ENCODE measurements at regions not wholly inside any gene's neighbourhood (a gene's known extent, or its start where the extent isn't known, plus 50 kb on each side); places are given as distances from the start of the nearest gene placed in this dataset.

DNA sequence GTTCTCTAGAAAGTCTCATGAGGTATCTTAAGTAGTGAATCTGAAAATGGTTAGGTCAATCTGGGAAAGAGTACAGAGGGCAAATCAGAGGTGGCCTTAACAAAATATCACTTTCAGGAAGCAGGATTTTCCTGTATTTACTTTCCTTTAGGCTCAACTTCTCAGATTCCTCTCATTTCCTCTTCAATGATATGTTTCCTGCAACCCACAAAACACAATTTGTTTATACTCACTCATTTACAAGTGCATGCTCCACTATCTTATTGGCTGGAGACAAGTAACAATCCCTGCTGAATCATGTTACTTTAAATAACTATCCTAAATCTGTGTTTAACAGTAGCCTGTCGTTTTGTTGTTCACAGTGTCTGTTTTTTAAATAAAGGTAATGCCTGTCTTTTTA is 228.1 kb downstream of the DSC3 start:
- TF ChIP-seq, protein P1, sequence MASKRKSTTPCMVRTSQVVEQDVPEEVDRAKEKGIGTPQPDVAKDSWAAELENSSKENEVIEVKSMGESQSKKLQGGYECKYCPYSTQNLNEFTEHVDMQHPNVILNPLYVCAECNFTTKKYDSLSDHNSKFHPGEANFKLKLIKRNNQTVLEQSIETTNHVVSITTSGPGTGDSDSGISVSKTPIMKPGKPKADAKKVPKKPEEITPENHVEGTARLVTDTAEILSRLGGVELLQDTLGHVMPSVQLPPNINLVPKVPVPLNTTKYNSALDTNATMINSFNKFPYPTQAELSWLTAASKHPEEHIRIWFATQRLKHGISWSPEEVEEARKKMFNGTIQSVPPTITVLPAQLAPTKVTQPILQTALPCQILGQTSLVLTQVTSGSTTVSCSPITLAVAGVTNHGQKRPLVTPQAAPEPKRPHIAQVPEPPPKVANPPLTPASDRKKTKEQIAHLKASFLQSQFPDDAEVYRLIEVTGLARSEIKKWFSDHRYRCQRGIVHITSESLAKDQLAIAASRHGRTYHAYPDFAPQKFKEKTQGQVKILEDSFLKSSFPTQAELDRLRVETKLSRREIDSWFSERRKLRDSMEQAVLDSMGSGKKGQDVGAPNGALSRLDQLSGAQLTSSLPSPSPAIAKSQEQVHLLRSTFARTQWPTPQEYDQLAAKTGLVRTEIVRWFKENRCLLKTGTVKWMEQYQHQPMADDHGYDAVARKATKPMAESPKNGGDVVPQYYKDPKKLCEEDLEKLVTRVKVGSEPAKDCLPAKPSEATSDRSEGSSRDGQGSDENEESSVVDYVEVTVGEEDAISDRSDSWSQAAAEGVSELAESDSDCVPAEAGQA (IDR thresholded peaks at IDR 0.05; ENCODE audit: low read depth): no peak
- TF ChIP-seq, protein P1 (CRISPR knock-in tag; IDR thresholded peaks at IDR 0.05; ENCODE audit: borderline replicate concordance): no peak
- TF ChIP-seq LCORL (IDR thresholded peaks at IDR 0.05) (no peak), LCORL (CRISPR knock-in tag; IDR thresholded peaks at IDR 0.05) (no peak), SETDB1 (CRISPR knock-in tag; IDR thresholded peaks at IDR 0.05; ENCODE audit: borderline replicate concordance) (no peak), NCOA2 (CRISPR knock-in tag; IDR thresholded peaks at IDR 0.05) (no peak), FOSL2 (CRISPR knock-in tag; IDR thresholded peaks at IDR 0.05) (no peak), TCF12 (IDR thresholded peaks at IDR 0.05) (no peak), TCF12 (CRISPR knock-in tag; IDR thresholded peaks at IDR 0.05) (no peak), MEIS2 (CRISPR knock-in tag; IDR thresholded peaks at IDR 0.05) (no peak), CHD2 (IDR thresholded peaks at IDR 0.05; ENCODE audit: low read depth, low read length) (no peak), ZNF598 (CRISPR knock-in tag; IDR thresholded peaks at IDR 0.05; ENCODE audit: borderline replicate concordance) (no peak)
- TF ChIP-seq, protein P2, sequence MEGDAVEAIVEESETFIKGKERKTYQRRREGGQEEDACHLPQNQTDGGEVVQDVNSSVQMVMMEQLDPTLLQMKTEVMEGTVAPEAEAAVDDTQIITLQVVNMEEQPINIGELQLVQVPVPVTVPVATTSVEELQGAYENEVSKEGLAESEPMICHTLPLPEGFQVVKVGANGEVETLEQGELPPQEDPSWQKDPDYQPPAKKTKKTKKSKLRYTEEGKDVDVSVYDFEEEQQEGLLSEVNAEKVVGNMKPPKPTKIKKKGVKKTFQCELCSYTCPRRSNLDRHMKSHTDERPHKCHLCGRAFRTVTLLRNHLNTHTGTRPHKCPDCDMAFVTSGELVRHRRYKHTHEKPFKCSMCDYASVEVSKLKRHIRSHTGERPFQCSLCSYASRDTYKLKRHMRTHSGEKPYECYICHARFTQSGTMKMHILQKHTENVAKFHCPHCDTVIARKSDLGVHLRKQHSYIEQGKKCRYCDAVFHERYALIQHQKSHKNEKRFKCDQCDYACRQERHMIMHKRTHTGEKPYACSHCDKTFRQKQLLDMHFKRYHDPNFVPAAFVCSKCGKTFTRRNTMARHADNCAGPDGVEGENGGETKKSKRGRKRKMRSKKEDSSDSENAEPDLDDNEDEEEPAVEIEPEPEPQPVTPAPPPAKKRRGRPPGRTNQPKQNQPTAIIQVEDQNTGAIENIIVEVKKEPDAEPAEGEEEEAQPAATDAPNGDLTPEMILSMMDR (CRISPR knock-in tag; IDR thresholded peaks at IDR 0.05): no peak
- TF ChIP-seq, protein P3, sequence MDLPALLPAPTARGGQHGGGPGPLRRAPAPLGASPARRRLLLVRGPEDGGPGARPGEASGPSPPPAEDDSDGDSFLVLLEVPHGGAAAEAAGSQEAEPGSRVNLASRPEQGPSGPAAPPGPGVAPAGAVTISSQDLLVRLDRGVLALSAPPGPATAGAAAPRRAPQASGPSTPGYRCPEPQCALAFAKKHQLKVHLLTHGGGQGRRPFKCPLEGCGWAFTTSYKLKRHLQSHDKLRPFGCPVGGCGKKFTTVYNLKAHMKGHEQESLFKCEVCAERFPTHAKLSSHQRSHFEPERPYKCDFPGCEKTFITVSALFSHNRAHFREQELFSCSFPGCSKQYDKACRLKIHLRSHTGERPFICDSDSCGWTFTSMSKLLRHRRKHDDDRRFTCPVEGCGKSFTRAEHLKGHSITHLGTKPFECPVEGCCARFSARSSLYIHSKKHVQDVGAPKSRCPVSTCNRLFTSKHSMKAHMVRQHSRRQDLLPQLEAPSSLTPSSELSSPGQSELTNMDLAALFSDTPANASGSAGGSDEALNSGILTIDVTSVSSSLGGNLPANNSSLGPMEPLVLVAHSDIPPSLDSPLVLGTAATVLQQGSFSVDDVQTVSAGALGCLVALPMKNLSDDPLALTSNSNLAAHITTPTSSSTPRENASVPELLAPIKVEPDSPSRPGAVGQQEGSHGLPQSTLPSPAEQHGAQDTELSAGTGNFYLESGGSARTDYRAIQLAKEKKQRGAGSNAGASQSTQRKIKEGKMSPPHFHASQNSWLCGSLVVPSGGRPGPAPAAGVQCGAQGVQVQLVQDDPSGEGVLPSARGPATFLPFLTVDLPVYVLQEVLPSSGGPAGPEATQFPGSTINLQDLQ (CRISPR knock-in tag; IDR thresholded peaks at IDR 0.05): no peak
- TF ChIP-seq, protein P4, sequence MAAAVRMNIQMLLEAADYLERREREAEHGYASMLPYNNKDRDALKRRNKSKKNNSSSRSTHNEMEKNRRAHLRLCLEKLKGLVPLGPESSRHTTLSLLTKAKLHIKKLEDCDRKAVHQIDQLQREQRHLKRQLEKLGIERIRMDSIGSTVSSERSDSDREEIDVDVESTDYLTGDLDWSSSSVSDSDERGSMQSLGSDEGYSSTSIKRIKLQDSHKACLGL (CRISPR knock-in tag; IDR thresholded peaks at IDR 0.05): no peak
- TF ChIP-seq, protein P5, sequence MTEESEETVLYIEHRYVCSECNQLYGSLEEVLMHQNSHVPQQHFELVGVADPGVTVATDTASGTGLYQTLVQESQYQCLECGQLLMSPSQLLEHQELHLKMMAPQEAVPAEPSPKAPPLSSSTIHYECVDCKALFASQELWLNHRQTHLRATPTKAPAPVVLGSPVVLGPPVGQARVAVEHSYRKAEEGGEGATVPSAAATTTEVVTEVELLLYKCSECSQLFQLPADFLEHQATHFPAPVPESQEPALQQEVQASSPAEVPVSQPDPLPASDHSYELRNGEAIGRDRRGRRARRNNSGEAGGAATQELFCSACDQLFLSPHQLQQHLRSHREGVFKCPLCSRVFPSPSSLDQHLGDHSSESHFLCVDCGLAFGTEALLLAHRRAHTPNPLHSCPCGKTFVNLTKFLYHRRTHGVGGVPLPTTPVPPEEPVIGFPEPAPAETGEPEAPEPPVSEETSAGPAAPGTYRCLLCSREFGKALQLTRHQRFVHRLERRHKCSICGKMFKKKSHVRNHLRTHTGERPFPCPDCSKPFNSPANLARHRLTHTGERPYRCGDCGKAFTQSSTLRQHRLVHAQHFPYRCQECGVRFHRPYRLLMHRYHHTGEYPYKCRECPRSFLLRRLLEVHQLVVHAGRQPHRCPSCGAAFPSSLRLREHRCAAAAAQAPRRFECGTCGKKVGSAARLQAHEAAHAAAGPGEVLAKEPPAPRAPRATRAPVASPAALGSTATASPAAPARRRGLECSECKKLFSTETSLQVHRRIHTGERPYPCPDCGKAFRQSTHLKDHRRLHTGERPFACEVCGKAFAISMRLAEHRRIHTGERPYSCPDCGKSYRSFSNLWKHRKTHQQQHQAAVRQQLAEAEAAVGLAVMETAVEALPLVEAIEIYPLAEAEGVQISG (CRISPR knock-in tag; IDR thresholded peaks at IDR 0.05): no peak
